ENCODE measurements at regions not wholly inside any gene's neighbourhood (a gene's known extent, or its start where the extent isn't known, plus 50 kb on each side); places are given as distances from the start of the nearest gene placed in this dataset.
"Not testable (repeated sequence)": the region's sequence is repeated elsewhere in the genome, so short reads cannot be mapped to it uniquely, and the experiment has no call there.

GRCh38 chr3:187516446-187517185, 148.4 kb downstream of the RTP4 start:
- no peak for DNase-seq (ENCODE audit: low read depth)
- TF ChIP-seq CTCF (conservative IDR thresholded peaks at IDR 0.05; ENCODE audit: low read depth, low read length) = no peak
- no peak overlapping the region for H3K4me3 ChIP-seq (ENCODE audit: low read depth, low read length)

GRCh38 chr3:187507905-187508304, 139.7 kb downstream of the RTP4 start:
- peak; percentile 93 for DNase-seq (ENCODE audit: low read depth)
- TF ChIP-seq CTCF (conservative IDR thresholded peaks at IDR 0.05; ENCODE audit: low read depth, low read length) = no peak
- no peak overlapping the region for H3K4me3 ChIP-seq (ENCODE audit: low read depth, low read length)

- TF ChIP-seq CTCF (conservative IDR thresholded peaks at IDR 0.05; ENCODE audit: low read depth, low read length) = no peak
- H3K4me3 ChIP-seq (ENCODE audit: low read depth, low read length) = no peak overlapping the region
- no peak for DNase-seq (ENCODE audit: low read depth)
Measured at GRCh38 chr3:187507266-187507665, 139.1 kb downstream of the RTP4 start.

GRCh38 chr3:187504435-187504834, 136.2 kb downstream of the RTP4 start:
- no peak overlapping the region for H3K4me3 ChIP-seq (ENCODE audit: low read depth, low read length)
- no peak for TF ChIP-seq CTCF (conservative IDR thresholded peaks at IDR 0.05; ENCODE audit: low read depth, low read length)
- no peak for DNase-seq (ENCODE audit: low read depth)

- DNase-seq (ENCODE audit: low read depth) = no peak
- TF ChIP-seq CTCF (conservative IDR thresholded peaks at IDR 0.05; ENCODE audit: low read depth, low read length) = no peak
- H3K4me3 ChIP-seq (ENCODE audit: low read depth, low read length) = no peak overlapping the region
Measured at GRCh38 chr3:187498211-187498724, 130.1 kb downstream of the RTP4 start.

- DNase-seq (ENCODE audit: low read depth) = no peak
- TF ChIP-seq CTCF (conservative IDR thresholded peaks at IDR 0.05; ENCODE audit: low read depth, low read length) = no peak
- H3K4me3 ChIP-seq (ENCODE audit: low read depth, low read length) = no peak overlapping the region
Measured at GRCh38 chr3:187497052-187497451, 128.9 kb downstream of the RTP4 start.

- DNase-seq (ENCODE audit: low read depth); H3K4me3 ChIP-seq (ENCODE audit: low read depth, low read length): not testable (repeated sequence)
Measured at GRCh38 chr3:187494056-187494455, 125.9 kb downstream of the RTP4 start.

Measured in epithelial cell of proximal tubule (primary cell).